H9 (cell line): ENCODE measurements at regions not wholly inside any gene's neighbourhood (a gene's known extent, or its start where the extent isn't known, plus 50 kb on each side); places are given as distances from the start of the nearest gene placed in this dataset.

Source experiments
- DNase-seq: peaks from one replicate; pipeline ENCODE4 v3.0.0-alpha.2; 2017
- H2AFZ ChIP-seq: one replicate; pipeline ENCODE4 v1.6.1; 2013; ENCODE audit warnings: mild to moderate bottlenecking, low read length, control low read depth, moderate library complexity
- H2AK5ac ChIP-seq: 2 replicates; pipeline ENCODE4 v1.6.1; 2013; ENCODE audit warnings: low read length, control low read depth, mixed read lengths; ENCODE audit not compliant: insufficient read length
- H2BK120ac ChIP-seq: one replicate; pipeline ENCODE4 v1.6.1; 2013; ENCODE audit warnings: low read depth, mild to moderate bottlenecking, low read length, control low read depth, inconsistent platforms; ENCODE audit not compliant: poor library complexity, severe bottlenecking
- H2BK12ac ChIP-seq: 2 replicates; pipeline ENCODE4 v1.6.1; 2013; ENCODE audit warnings: low read length, control low read depth, mixed read lengths, low read depth; ENCODE audit not compliant: insufficient read length
- H2BK15ac ChIP-seq: 2 replicates; pipeline ENCODE4 v1.6.1; 2013; ENCODE audit warnings: low read depth, low read length, control low read depth
- H2BK20ac ChIP-seq: one replicate; pipeline ENCODE4 v1.6.1; 2013; ENCODE audit warnings: low read depth, mild to moderate bottlenecking, low read length, control low read depth, inconsistent platforms; ENCODE audit not compliant: poor library complexity, severe bottlenecking
- H2BK5ac ChIP-seq: 2 replicates; pipeline ENCODE4 v1.6.1; 2013; ENCODE audit warnings: low read length, control low read depth, mixed read lengths; ENCODE audit not compliant: insufficient read length
- H3K14ac ChIP-seq: 2 replicates; pipeline ENCODE4 v1.6.1; 2013; ENCODE audit warnings: low read length, control low read depth; ENCODE audit not compliant: insufficient read depth
- H3K18ac ChIP-seq: 2 replicates; pipeline ENCODE4 v1.6.1; 2013; ENCODE audit warnings: low read depth, mild to moderate bottlenecking, mixed read lengths, low read length, control low read depth; ENCODE audit not compliant: insufficient read length
- H3K23ac ChIP-seq: 2 replicates; pipeline ENCODE4 v1.6.1; 2013; ENCODE audit warnings: low read length, control low read depth, mixed read lengths, low read depth; ENCODE audit not compliant: insufficient read length
- H3K23me2 ChIP-seq: 2 replicates; pipeline ENCODE4 v1.6.1; 2013; ENCODE audit warnings: low read depth, mild to moderate bottlenecking, mixed read lengths, low read length, control low read depth; ENCODE audit not compliant: insufficient read length, poor library complexity, severe bottlenecking
- H3K27ac ChIP-seq: 2 replicates; pipeline ENCODE4 v1.5.1; 2013; ENCODE audit warnings: low read length, control low read depth, mixed read lengths, low read depth; ENCODE audit not compliant: insufficient read length
- H3K27me3 ChIP-seq: 2 replicates; pipeline ENCODE4 v1.6.1; 2013; ENCODE audit warnings: low read length, control low read depth, inconsistent platforms; ENCODE audit not compliant: insufficient read depth
- H3K4ac ChIP-seq: 2 replicates; pipeline ENCODE4 v1.6.1; 2013; ENCODE audit warnings: low read depth, mild to moderate bottlenecking, control low read depth, inconsistent platforms, low read length, moderate library complexity
- H3K4me1 ChIP-seq: 2 replicates; pipeline ENCODE4 v1.6.1; 2013; ENCODE audit warnings: low read length, control low read depth, inconsistent platforms; ENCODE audit not compliant: insufficient read depth
- H3K4me2 ChIP-seq: 2 replicates; pipeline ENCODE4 v1.6.1; 2013; ENCODE audit warnings: low read length, control low read depth, mixed read lengths; ENCODE audit not compliant: insufficient read length, insufficient read depth
- H3K56ac ChIP-seq: 2 replicates; pipeline ENCODE4 v1.6.1; 2013; ENCODE audit warnings: low read depth, mild to moderate bottlenecking, mixed read lengths, low read length, control low read depth; ENCODE audit not compliant: insufficient read length
- H3K79me1 ChIP-seq: 2 replicates; pipeline ENCODE4 v1.6.1; 2013; ENCODE audit warnings: low read depth, mild to moderate bottlenecking, moderate library complexity, low read length, control low read depth, inconsistent platforms; ENCODE audit not compliant: insufficient read depth, poor library complexity, severe bottlenecking
- H3K79me2 ChIP-seq: 2 replicates; pipeline ENCODE4 v1.6.1; 2013; ENCODE audit warnings: low read length, control low read depth, inconsistent platforms; ENCODE audit not compliant: insufficient read depth
- H3K9ac ChIP-seq: 2 replicates; pipeline ENCODE4 v1.6.1; 2013; ENCODE audit warnings: low read length, control low read depth, mixed read lengths; ENCODE audit not compliant: insufficient read length; ENCODE audit errors: extremely low read depth
- H3K9me3 ChIP-seq: one replicate; pipeline ENCODE4 v1.6.1; 2013; ENCODE audit warnings: low read depth, low read length, inconsistent platforms; ENCODE audit not compliant: control insufficient read depth
- H3T11ph ChIP-seq: one replicate; pipeline ENCODE4 v1.6.1; 2013; ENCODE audit warnings: mild to moderate bottlenecking, low read length, control low read depth, inconsistent platforms
- H4K20me1 ChIP-seq: one replicate; pipeline ENCODE4 v1.6.1; 2013; ENCODE audit not compliant: control insufficient read depth, insufficient read length, insufficient read depth
- H4K5ac ChIP-seq: 2 replicates; pipeline ENCODE4 v1.6.1; 2013; ENCODE audit warnings: low read depth, mild to moderate bottlenecking, mixed read lengths, low read length, control low read depth; ENCODE audit not compliant: insufficient read length
- H4K8ac ChIP-seq: replicated peaks from 2 replicates; pipeline ENCODE4 v1.6.1; 2013; ENCODE audit warnings: low read length, control low read depth, mixed read lengths, low read depth; ENCODE audit not compliant: insufficient read length
- H4K91ac ChIP-seq: 2 replicates; pipeline ENCODE4 v1.6.1; 2013; ENCODE audit warnings: low read depth, mild to moderate bottlenecking, moderate library complexity, mixed read lengths, low read length, control low read depth; ENCODE audit not compliant: insufficient read length
- H3K27ac Mint-ChIP-seq, 3 experiments: 2 replicates in 2 of 3; 3 replicates in 1 of 3; pipeline ENCODE4 v1.8.0; 2020 to 2021; ENCODE audit warnings: mixed read lengths in 3 of 3, mild to moderate bottlenecking in 1 of 3, moderate library complexity in 1 of 3
- H3K27me3 Mint-ChIP-seq: 2 replicates; pipeline ENCODE4 v1.8.0; 2021; ENCODE audit warnings: low read depth, mild to moderate bottlenecking, moderate library complexity, mixed read lengths
- H3K36me3 Mint-ChIP-seq, 3 experiments: 2 replicates in 2 of 3; 3 replicates in 1 of 3; pipeline ENCODE4 v1.8.0; 2020 to 2021; ENCODE audit warnings: low read depth in 3 of 3, mixed read lengths in 3 of 3; ENCODE audit not compliant: insufficient read depth in 1 of 3
- H3K4me1 Mint-ChIP-seq, 2 experiments: 2 replicates each; pipeline ENCODE4 v1.8.0; 2020; ENCODE audit warnings: mixed read lengths in 2 of 2
- H3K4me3 Mint-ChIP-seq, 2 experiments: 2 replicates in 1 of 2; 3 replicates in 1 of 2; pipeline ENCODE4 v1.8.0; 2020 to 2021; ENCODE audit warnings: mild to moderate bottlenecking in 2 of 2, mixed read lengths in 2 of 2, moderate library complexity in 1 of 2
- H3K9me3 Mint-ChIP-seq, 2 experiments: 2 replicates in 1 of 2; 3 replicates in 1 of 2; pipeline ENCODE4 v1.8.0; 2020; ENCODE audit warnings: mild to moderate bottlenecking in 2 of 2, mixed read lengths in 2 of 2, moderate library complexity in 1 of 2
- CTCF ChIP-seq: fragments of 200-600 bp; sonication (generic); conservative IDR thresholded peaks from 3 replicates; pipeline ENCODE4 v1.8.0; 2021; ENCODE audit warnings: antibody characterized with exemption, mild to moderate bottlenecking
- WGBS: extraction: QIAGEN DNeasy Blood & Tissue Kit; methylation state at CpG from one replicate; pipeline ENCODE4 v1.1.7; 2013; ENCODE audit warnings: missing lambda C conversion rate, low lambda C conversion rate, mixed read lengths; ENCODE audit not compliant: insufficient read length; ENCODE audit errors: extremely low coverage; 5-methylcytosine and 5-hydroxymethylcytosine counted together

GRCh38 chr6:147017153-147017552, 187.1 kb upstream of the STXBP5 start:
- no peak overlapping the region for H2BK15ac ChIP-seq
- no peaks in the 10 kb centered on the region for H3K79me1 ChIP-seq
- Mint-ChIP-seq H3K27ac (no peak overlapping the region; a peak in 1 of 7 replicates), H3K4me1 (no peaks in the 10 kb centered on the region), H3K9me3 (no peaks in the 10 kb centered on the region), H3K36me3 (no peaks in the 10 kb centered on the region; a peak in 1 of 7 replicates), H3K4me3 (no peak overlapping the region), H3K27me3 (no peaks in the 10 kb centered on the region)
- no peak overlapping the region for H2BK12ac ChIP-seq
- no peak overlapping the region for H3T11ph ChIP-seq
- no peak overlapping the region for H3K4me2 ChIP-seq
- H3K56ac ChIP-seq = no peak overlapping the region
- H3K27ac ChIP-seq = no peak overlapping the region
- H4K20me1 ChIP-seq = no peaks in the 10 kb centered on the region
- no peak for TF ChIP-seq CTCF
- H2AFZ ChIP-seq = no peak overlapping the region
- no peak overlapping the region for H3K14ac ChIP-seq
- no peak overlapping the region for H3K9ac ChIP-seq
- H4K91ac ChIP-seq = no peak overlapping the region
- H3K9me3 ChIP-seq = no peaks in the 10 kb centered on the region
- H2BK5ac ChIP-seq = no peak overlapping the region
- H3K4me1 ChIP-seq = no peaks in the 10 kb centered on the region
- no peak overlapping the region for H3K23ac ChIP-seq
- H3K79me2 ChIP-seq = no peaks in the 10 kb centered on the region
- H2BK20ac ChIP-seq = no peak overlapping the region
- no peak overlapping the region for H4K8ac ChIP-seq
- no CpG with 5 or more reads among the region's 4 CpGs for WGBS
- H3K18ac ChIP-seq = no peak overlapping the region
- no peak for DNase-seq
- H3K27me3 ChIP-seq = no peaks in the 10 kb centered on the region
- H4K5ac ChIP-seq = no peak overlapping the region
- no peak overlapping the region for H2AK5ac ChIP-seq
- no peak overlapping the region for H2BK120ac ChIP-seq
- H3K23me2 ChIP-seq = no peaks in the 10 kb centered on the region
- no peak overlapping the region for H3K4ac ChIP-seq
